Epidermal melanocyte (primary cell): ENCODE measurements at regions not wholly inside any gene's neighbourhood (a gene's known extent, or its start where the extent isn't known, plus 50 kb on each side); places are given as distances from the start of the nearest gene placed in this dataset.
"Not testable (repeated sequence)": the region's sequence is repeated elsewhere in the genome, so short reads cannot be mapped to it uniquely, and the experiment has no call there.

Experiments used
- DNase-seq: peaks from one replicate; pipeline ENCODE4 v3.0.0; 2011; ENCODE audit warnings: low spot score; ENCODE audit not compliant: insufficient read length

- no peak for DNase-seq
Measured at GRCh38 chr4:160021870-160022269, 919.0 kb downstream of the RAPGEF2 start.

GRCh38 chr4:160026721-160027120, 923.8 kb downstream of the RAPGEF2 start:
- DNase-seq, result no peak

- DNase-seq, result no peak
Measured at GRCh38 chr4:160034501-160034900, 931.6 kb downstream of the RAPGEF2 start.

GRCh38 chr4:160038615-160039014, 935.7 kb downstream of the RAPGEF2 start:
- no peak for DNase-seq

- no peak for DNase-seq
Measured at GRCh38 chr4:160044693-160045092, 941.8 kb downstream of the RAPGEF2 start.

- no peak for DNase-seq
Measured at GRCh38 chr4:160082432-160083207, 979.7 kb downstream of the RAPGEF2 start.

GRCh38 chr4:160091631-160092030, 988.8 kb downstream of the RAPGEF2 start:
- DNase-seq, result no peak

GRCh38 chr4:160100316-160100715, 997.4 kb downstream of the RAPGEF2 start:
- no peak for DNase-seq

GRCh38 chr4:160110891-160111290, 1008.0 kb downstream of the RAPGEF2 start:
- no peak for DNase-seq

GRCh38 chr4:160117686-160118085, 1014.8 kb downstream of the RAPGEF2 start:
- no peak for DNase-seq

- DNase-seq, result not testable (repeated sequence)
Measured at GRCh38 chr4:160125576-160126287, 1022.9 kb downstream of the RAPGEF2 start.

- DNase-seq, result no peak
Measured at GRCh38 chr4:160127211-160127610, 1024.3 kb downstream of the RAPGEF2 start.

GRCh38 chr4:160129439-160129838, 1026.6 kb downstream of the RAPGEF2 start:
- no peak for DNase-seq

- no peak for DNase-seq
Measured at GRCh38 chr4:160136021-160136420, 1033.1 kb downstream of the RAPGEF2 start.

GRCh38 chr4:160141206-160141605, 1038.3 kb downstream of the RAPGEF2 start:
- DNase-seq, result no peak

- no peak for DNase-seq
Measured at GRCh38 chr4:160142579-160142978, 1039.7 kb downstream of the RAPGEF2 start.

GRCh38 chr4:160143574-160143973, 1040.7 kb downstream of the RAPGEF2 start:
- DNase-seq, result no peak

- DNase-seq, result no peak
Measured at GRCh38 chr4:160159457-160159856, 1056.6 kb downstream of the RAPGEF2 start.

GRCh38 chr4:160161026-160161425, 1058.1 kb downstream of the RAPGEF2 start:
- no peak for DNase-seq

GRCh38 chr4:160175064-160175643, 1072.3 kb downstream of the RAPGEF2 start:
- no peak for DNase-seq

- DNase-seq, result peak; percentile 23
Measured at GRCh38 chr4:160180211-160180610, 1077.3 kb downstream of the RAPGEF2 start.

- DNase-seq, result no peak
Measured at GRCh38 chr4:160182727-160183126, 1079.8 kb downstream of the RAPGEF2 start.
